Loucy (cell line): ENCODE measurements at regions not wholly inside any gene's neighbourhood (a gene's known extent, or its start where the extent isn't known, plus 50 kb on each side); places are given as distances from the start of the nearest gene placed in this dataset.

Experiments used
- EZH2phosphoT487 ChIP-seq: fragments of 200-600 bp; IDR thresholded peaks from 2 replicates; pipeline ENCODE4 v1.6.1; 2018; ENCODE audit warnings: antibody characterized with exemption, mild to moderate bottlenecking, moderate library complexity, borderline replicate concordance
- TF ChIP-seq, protein P1 (sequence below): fragments of 200-600 bp; sonication (generic); conservative IDR thresholded peaks from 2 replicates; pipeline ENCODE4 v1.5.1; 2014; ENCODE audit warnings: mild to moderate bottlenecking, antibody characterized with exemption, low read length

- TF ChIP-seq, protein P1, sequence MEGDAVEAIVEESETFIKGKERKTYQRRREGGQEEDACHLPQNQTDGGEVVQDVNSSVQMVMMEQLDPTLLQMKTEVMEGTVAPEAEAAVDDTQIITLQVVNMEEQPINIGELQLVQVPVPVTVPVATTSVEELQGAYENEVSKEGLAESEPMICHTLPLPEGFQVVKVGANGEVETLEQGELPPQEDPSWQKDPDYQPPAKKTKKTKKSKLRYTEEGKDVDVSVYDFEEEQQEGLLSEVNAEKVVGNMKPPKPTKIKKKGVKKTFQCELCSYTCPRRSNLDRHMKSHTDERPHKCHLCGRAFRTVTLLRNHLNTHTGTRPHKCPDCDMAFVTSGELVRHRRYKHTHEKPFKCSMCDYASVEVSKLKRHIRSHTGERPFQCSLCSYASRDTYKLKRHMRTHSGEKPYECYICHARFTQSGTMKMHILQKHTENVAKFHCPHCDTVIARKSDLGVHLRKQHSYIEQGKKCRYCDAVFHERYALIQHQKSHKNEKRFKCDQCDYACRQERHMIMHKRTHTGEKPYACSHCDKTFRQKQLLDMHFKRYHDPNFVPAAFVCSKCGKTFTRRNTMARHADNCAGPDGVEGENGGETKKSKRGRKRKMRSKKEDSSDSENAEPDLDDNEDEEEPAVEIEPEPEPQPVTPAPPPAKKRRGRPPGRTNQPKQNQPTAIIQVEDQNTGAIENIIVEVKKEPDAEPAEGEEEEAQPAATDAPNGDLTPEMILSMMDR = no peak
- TF ChIP-seq EZH2phosphoT487 = no peak
These were observed 159.5 kb upstream of the POU2AF2 start for GRCh38 chr11:111086058-111086457.
